Tibial nerve (tissue), 4 donors: ENCODE measurements at regions not wholly inside any gene's neighbourhood (a gene's known extent, or its start where the extent isn't known, plus 50 kb on each side); places are given as distances from the start of the nearest gene placed in this dataset.

Experiments used
- DNase-seq, 2 donors: peaks; one replicate each; pipeline ENCODE4 v3.0.0-alpha.2; 2019; ENCODE audit warnings: low spot score in 2 of 2
- H3K27ac ChIP-seq, 4 donors: fragments of 200-600 bp; sonication (generic) in 3 of 4; one replicate each; pipeline ENCODE4 v1.5.1; 2017 to 2019; ENCODE audit warnings: mild to moderate bottlenecking in 1 of 4
- H3K27me3 ChIP-seq, 2 donors: fragments of 200-600 bp; sonication (generic) in 1 of 2; one replicate each; pipeline versions ENCODE4 v1.5.1 to v1.6.0; 2017 to 2019
- H3K36me3 ChIP-seq, 3 donors: fragments of 200-600 bp; sonication (generic); one replicate each; pipeline ENCODE4 v1.5.1; 2018 to 2019
- H3K4me1 ChIP-seq, 4 donors: fragments of 200-600 bp; sonication (generic) in 3 of 4; one replicate each; pipeline ENCODE4 v1.5.1; 2017 to 2019
- H3K4me3 ChIP-seq, 4 donors: fragments of 200-600 bp; sonication (generic) in 3 of 4; one replicate each; pipeline ENCODE4 v1.5.1; 2017 to 2019; ENCODE audit warnings: mild to moderate bottlenecking in 1 of 4, moderate library complexity in 1 of 4
- H3K9me3 ChIP-seq, 4 donors: fragments of 200-600 bp; sonication (generic) in 3 of 4; one replicate each; pipeline ENCODE4 v1.5.1; 2017 to 2019
- EP300 ChIP-seq, 2 donors: sonication (generic); formaldehyde crosslinking; IDR thresholded peaks; one replicate each; pipeline ENCODE4 v1.6.1; 2017; ENCODE audit warnings: antibody characterized with exemption in 2 of 2, mild to moderate bottlenecking in 1 of 2
- POLR2A ChIP-seq, 2 donors: fragments of 450-650 bp; IDR thresholded peaks; one replicate each; pipeline ENCODE4 v1.6.1; 2017; ENCODE audit warnings: antibody characterized with exemption in 2 of 2, mild to moderate bottlenecking in 2 of 2, moderate library complexity in 2 of 2
- WGBS, 2 donors: methylation state at CpG; one replicate each; pipeline ENCODE4 v1.1.5; 2018; 5-methylcytosine and 5-hydroxymethylcytosine counted together
- TF ChIP-seq, protein P1 (sequence below), 5 experiments: fragments of 200-600 bp in 3 of 5; fragments of 450-650 bp in 2 of 5; sonication (generic) in 3 of 5; IDR thresholded peaks; one replicate each; pipeline ENCODE4 v1.5.1; 2016 to 2019; ENCODE audit warnings: antibody characterized with exemption in 5 of 5, mild to moderate bottlenecking in 3 of 5, moderate library complexity in 2 of 5

DNA sequence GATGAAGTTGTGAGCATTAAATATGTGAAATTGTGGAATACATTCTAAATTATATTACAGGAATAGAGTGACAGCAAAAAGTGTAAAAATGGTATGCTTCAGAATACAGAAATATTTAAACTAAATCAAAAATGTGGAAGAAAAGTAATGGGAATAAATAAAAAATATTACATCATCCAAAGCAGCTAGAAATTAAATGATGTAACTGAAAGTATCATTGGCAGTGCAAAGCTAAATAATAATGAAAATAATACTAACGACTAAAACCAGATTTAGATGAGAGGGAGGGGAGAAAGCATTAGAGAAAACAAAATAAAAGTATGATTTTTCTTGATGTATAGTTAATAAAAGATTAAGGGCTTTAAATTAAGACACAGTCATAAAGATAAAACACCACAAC, 1104.0 kb downstream of the EPHA7 start:
- Histone ChIP-seq H3K27ac (no peak overlapping the region), H3K4me1 (no peaks in the 10 kb centered on the region), H3K9me3 (no peaks in the 10 kb centered on the region), H3K27me3 (no peaks in the 10 kb centered on the region), H3K36me3 (no peaks in the 10 kb centered on the region), H3K4me3 (no peak overlapping the region)
- 81 to 83% methylated on average over 1 of the region's 1 CpG for WGBS, 2 donors
- no peak for DNase-seq
- TF ChIP-seq POLR2A (IDR thresholded peaks at IDR 0.05): no peak

DNA sequence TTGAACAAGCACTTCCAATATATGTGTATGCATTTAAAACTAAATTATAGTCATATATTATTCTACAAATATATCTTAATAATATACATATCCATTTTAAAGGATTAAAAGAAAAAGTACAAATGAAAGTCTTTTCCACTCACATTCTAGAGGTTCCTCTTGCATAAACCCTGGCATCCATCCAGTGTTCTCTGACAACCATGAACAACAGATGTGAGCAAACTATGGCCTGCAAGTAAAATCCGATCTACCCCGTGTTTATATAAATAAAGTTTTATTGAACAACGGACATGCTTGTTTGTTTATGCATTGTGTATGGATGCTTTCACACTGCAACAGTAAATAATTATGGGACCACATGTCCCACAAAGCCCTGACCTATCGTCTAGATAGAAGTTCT, 1122.3 kb downstream of the EPHA7 start:
- 71 to 77% methylated on average over 4 of the region's 4 CpGs for WGBS, 2 donors
- Histone ChIP-seq H3K4me3 (no peak overlapping the region), H3K9me3 (peaks cover 0 to 4% (median 0%) of the 10 kb centered on the region in 4 donors), H3K4me1 (no peaks in the 10 kb centered on the region), H3K27ac (no peak overlapping the region), H3K27me3 (no peaks in the 10 kb centered on the region), H3K36me3 (no peaks in the 10 kb centered on the region)
- DNase-seq: no peak
- TF ChIP-seq, protein P1, sequence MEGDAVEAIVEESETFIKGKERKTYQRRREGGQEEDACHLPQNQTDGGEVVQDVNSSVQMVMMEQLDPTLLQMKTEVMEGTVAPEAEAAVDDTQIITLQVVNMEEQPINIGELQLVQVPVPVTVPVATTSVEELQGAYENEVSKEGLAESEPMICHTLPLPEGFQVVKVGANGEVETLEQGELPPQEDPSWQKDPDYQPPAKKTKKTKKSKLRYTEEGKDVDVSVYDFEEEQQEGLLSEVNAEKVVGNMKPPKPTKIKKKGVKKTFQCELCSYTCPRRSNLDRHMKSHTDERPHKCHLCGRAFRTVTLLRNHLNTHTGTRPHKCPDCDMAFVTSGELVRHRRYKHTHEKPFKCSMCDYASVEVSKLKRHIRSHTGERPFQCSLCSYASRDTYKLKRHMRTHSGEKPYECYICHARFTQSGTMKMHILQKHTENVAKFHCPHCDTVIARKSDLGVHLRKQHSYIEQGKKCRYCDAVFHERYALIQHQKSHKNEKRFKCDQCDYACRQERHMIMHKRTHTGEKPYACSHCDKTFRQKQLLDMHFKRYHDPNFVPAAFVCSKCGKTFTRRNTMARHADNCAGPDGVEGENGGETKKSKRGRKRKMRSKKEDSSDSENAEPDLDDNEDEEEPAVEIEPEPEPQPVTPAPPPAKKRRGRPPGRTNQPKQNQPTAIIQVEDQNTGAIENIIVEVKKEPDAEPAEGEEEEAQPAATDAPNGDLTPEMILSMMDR (IDR thresholded peaks at IDR 0.05): no peak
- no peak for TF ChIP-seq POLR2A (IDR thresholded peaks at IDR 0.05)
- TF ChIP-seq EP300 (IDR thresholded peaks at IDR 0.05): no peak

DNA sequence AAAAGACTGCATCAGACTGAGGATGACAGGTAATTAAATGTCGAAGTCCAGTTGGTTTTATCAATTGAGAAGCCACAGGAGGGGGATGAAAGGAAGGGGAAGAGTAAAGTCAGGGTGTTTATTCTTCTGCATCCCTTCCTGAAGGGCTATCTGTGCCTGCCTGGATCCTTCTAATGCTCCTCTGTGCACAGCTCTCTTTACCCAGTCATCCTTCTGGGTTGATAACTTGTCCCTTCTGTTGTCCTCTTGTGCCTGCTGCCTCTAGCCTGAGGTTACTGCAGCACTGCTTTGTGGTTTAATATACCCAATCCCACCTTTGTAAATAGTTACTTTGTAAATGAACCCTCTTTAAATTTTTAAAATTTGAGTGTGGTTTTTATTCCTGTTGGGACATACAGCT, 1127.3 kb downstream of the EPHA7 start:
- no peak for DNase-seq
- Histone ChIP-seq H3K4me1 (no peaks in the 10 kb centered on the region), H3K9me3 (peaks cover 0 to 3% (median 0%) of the 10 kb centered on the region in 4 donors), H3K36me3 (no peaks in the 10 kb centered on the region), H3K27me3 (no peaks in the 10 kb centered on the region), H3K4me3 (no peak overlapping the region), H3K27ac (no peak overlapping the region)
- TF ChIP-seq EP300 (IDR thresholded peaks at IDR 0.05) (no peak), POLR2A (IDR thresholded peaks at IDR 0.05) (no peak)
- TF ChIP-seq, protein P1 (IDR thresholded peaks at IDR 0.05): no peak
- 71 to 75% methylated on average over 1 of the region's 1 CpG for WGBS, 2 donors

DNA sequence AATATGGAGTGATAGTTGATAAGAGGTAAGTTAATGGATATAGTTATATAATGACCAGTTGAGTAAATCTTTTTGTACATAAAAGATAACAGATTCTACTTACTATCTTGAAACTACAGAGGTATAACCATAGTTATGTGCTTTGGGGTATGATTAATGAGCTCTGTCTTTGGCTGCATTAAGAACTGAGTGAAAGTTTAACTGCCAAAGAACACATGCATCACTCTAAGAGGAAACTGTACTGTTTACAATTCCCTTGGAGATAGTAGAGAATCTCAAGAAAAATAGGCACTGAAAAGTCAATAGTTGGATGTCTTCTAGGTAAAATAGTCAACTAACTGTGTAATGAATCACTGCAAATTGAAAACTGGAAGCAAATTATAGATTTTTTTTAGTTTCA, 1129.5 kb downstream of the EPHA7 start:
- Histone ChIP-seq H3K9me3 (peaks cover 0 to 3% (median 0%) of the 10 kb centered on the region in 4 donors), H3K27me3 (no peaks in the 10 kb centered on the region), H3K4me3 (no peak overlapping the region), H3K27ac (no peak overlapping the region), H3K36me3 (no peaks in the 10 kb centered on the region), H3K4me1 (no peaks in the 10 kb centered on the region)
- DNase-seq: no peak
- TF ChIP-seq, protein P1 (IDR thresholded peaks at IDR 0.05): no peak
- no peak for TF ChIP-seq POLR2A (IDR thresholded peaks at IDR 0.05)
- TF ChIP-seq EP300 (IDR thresholded peaks at IDR 0.05): no peak

DNA sequence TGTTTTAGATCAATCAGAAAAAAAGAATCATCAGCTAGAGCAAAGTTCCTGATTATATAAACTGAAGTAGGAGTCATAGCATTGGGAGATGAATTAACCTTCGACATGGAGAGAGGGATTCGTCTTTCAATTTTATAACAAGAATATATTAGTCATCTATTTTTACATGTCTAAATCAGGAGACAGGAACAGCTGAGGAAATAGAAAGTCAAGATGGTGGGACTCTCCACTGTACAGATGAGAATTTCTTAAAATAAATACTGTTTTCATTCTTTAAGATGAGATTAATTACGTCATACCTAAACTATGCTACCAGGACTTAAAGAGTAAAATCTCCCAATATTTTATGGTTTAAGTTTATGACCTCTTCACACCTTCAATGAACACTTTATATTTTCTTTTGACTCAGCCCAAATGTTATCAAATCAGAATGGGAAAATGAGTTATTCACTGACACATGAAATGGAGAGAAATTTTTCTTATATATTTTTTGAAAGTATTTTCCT, 1137.7 kb downstream of the EPHA7 start:
- no peak for TF ChIP-seq POLR2A (IDR thresholded peaks at IDR 0.05)
- TF ChIP-seq EP300 (IDR thresholded peaks at IDR 0.05): no peak
- TF ChIP-seq, protein P1 (IDR thresholded peaks at IDR 0.05): no peak
- 33 to 34% methylated on average over 3 of the region's 3 CpGs for WGBS, 2 donors

DNA sequence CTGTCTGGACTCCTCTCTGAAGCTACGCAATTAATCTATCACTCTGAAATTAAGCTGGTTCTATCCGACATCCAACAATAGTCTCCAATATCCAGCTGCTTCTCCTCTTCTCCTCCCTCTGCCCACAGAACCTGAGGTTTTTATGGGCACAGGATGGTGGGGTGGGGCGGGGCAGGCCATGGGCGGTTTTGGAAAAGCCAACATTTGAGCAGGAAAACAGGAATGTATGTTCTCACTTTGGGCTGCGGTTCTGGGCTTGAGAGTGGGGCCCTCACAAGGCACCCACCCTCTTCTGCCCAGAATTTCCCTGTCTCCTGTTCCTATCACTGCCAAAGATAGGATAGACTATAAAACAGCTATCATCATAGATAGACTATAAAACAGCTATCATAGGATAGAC, 1144.2 kb downstream of the EPHA7 start:
- Histone ChIP-seq H3K4me3 (no peak overlapping the region), H3K27me3 (no peaks in the 10 kb centered on the region)
- 83 to 89% methylated on average over 5 of the region's 5 CpGs for WGBS, 2 donors

More for the DNA sequence above, 1137.7 kb downstream of the EPHA7 start:
- Histone ChIP-seq H3K9me3 (no peaks in the 10 kb centered on the region), H3K27ac (no peak overlapping the region), H3K36me3 (no peaks in the 10 kb centered on the region), H3K4me1 (no peaks in the 10 kb centered on the region), H3K4me3 (no peak overlapping the region), H3K27me3 (no peaks in the 10 kb centered on the region)
- DNase-seq: no peak

More for the DNA sequence above, 1144.2 kb downstream of the EPHA7 start:
- TF ChIP-seq, protein P1 (IDR thresholded peaks at IDR 0.05): no peak
- TF ChIP-seq POLR2A (IDR thresholded peaks at IDR 0.05): no peak
- Histone ChIP-seq H3K36me3 (no peaks in the 10 kb centered on the region), H3K9me3 (no peaks in the 10 kb centered on the region), H3K27ac (no peak overlapping the region), H3K4me1 (no peaks in the 10 kb centered on the region)
- DNase-seq: no peak
